ENCODE measurements at regions not wholly inside any gene's neighbourhood (a gene's known extent, or its start where the extent isn't known, plus 50 kb on each side); places are given as distances from the start of the nearest gene placed in this dataset.

- Histone ChIP-seq H3K27me3 (replicated peaks; ENCODE audit: control insufficient read depth, insufficient read depth, low read length) (no peaks in the 10 kb centered on the region), H3K4me3 (ENCODE audit: low read length) (no peak overlapping the region), H3K9ac (ENCODE audit: low read length) (no peak overlapping the region), H3K4me1 (ENCODE audit: control insufficient read depth, insufficient read depth, low read length) (no peaks in the 10 kb centered on the region), H3K9me3 (ENCODE audit: control insufficient read depth, low read length) (no peaks in the 10 kb centered on the region), H3K36me3 (ENCODE audit: control insufficient read depth, insufficient read depth, low read length, severe bottlenecking) (no peaks in the 10 kb centered on the region)
- no peak for DNase-seq (ENCODE audit: low read depth)
Observed at GRCh38 chr5:24068524-24068923, 561.1 kb downstream of the PRDM9 start.

DNA sequence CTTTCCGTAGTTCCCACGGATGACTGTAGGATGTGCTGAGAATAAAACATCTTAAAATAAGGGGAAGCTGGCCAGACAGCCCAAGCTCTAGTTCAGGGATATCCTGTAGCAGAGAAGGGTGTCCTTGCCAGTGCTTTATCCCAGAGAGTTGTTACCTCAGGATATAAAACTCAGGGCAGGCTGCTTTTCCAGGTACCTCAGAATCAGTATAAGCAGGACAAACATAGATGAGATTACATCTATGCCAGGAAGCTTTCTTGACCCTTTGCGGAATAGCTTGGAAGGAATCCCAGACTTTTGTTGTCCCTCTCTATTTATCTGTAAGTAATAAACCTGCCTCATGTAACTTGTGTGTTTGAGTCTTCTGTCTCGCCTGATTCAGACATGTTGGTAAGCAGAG lies 565.7 kb downstream of the PRDM9 start:
- Histone ChIP-seq H3K9ac (ENCODE audit: low read length) (no peak overlapping the region), H3K4me3 (ENCODE audit: low read length) (no peak overlapping the region), H3K27me3 (replicated peaks; ENCODE audit: control insufficient read depth, insufficient read depth, low read length) (no peaks in the 10 kb centered on the region), H3K36me3 (ENCODE audit: control insufficient read depth, insufficient read depth, low read length, severe bottlenecking) (no peaks in the 10 kb centered on the region), H3K9me3 (ENCODE audit: control insufficient read depth, low read length) (no peaks in the 10 kb centered on the region), H3K4me1 (ENCODE audit: control insufficient read depth, insufficient read depth, low read length) (no peaks in the 10 kb centered on the region)
- no peak for DNase-seq (ENCODE audit: low read depth)

GRCh38 chr5:24080046-24080445 lies 564.7 kb downstream of the CDH10 start:
- H3K4me1 ChIP-seq (ENCODE audit: control insufficient read depth, insufficient read depth, low read length), result no peaks in the 10 kb centered on the region
- no peak overlapping the region for H3K4me3 ChIP-seq (ENCODE audit: low read length)
- H3K9ac ChIP-seq (ENCODE audit: low read length), result no peak overlapping the region
- H3K27me3 ChIP-seq (replicated peaks; ENCODE audit: control insufficient read depth, insufficient read depth, low read length), result no peaks in the 10 kb centered on the region
- H3K9me3 ChIP-seq (ENCODE audit: control insufficient read depth, low read length), result no peaks in the 10 kb centered on the region
- no peaks in the 10 kb centered on the region for H3K36me3 ChIP-seq (ENCODE audit: control insufficient read depth, insufficient read depth, low read length, severe bottlenecking)
- DNase-seq (ENCODE audit: low read depth), result no peak

- no peak overlapping the region for H3K4me3 ChIP-seq (ENCODE audit: low read length)
- DNase-seq (ENCODE audit: low read depth), result no peak
- H3K4me1 ChIP-seq (ENCODE audit: control insufficient read depth, insufficient read depth, low read length), result no peaks in the 10 kb centered on the region
- H3K9ac ChIP-seq (ENCODE audit: low read length), result no peak overlapping the region
- no peaks in the 10 kb centered on the region for H3K36me3 ChIP-seq (ENCODE audit: control insufficient read depth, insufficient read depth, low read length, severe bottlenecking)
- no peaks in the 10 kb centered on the region for H3K27me3 ChIP-seq (replicated peaks; ENCODE audit: control insufficient read depth, insufficient read depth, low read length)
- no peaks in the 10 kb centered on the region for H3K9me3 ChIP-seq (ENCODE audit: control insufficient read depth, low read length)
Observed at GRCh38 chr5:24094081-24094679, 550.6 kb downstream of the CDH10 start.

DNA sequence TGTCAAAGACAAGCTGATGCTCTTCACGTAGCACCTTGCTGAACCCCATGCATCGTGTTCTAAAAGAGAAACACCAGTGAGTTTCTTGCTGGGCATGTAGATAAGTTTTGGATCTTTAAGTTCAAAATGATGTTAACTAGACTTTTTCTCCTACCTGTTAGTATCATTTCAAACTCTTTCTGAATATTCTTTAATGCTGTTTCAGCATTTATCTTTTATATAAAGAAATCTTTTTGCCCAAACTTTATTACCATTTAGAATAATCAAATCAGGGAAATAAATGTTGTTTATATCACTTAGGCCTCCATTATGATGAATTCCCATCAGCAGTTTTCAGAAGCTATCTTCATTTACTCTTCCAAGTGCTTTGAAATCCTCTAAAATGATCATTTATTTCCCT lies 542.8 kb downstream of the CDH10 start:
- H3K27me3 ChIP-seq (replicated peaks; ENCODE audit: control insufficient read depth, insufficient read depth, low read length), result no peaks in the 10 kb centered on the region
- H3K4me3 ChIP-seq (ENCODE audit: low read length), result no peak overlapping the region
- H3K9ac ChIP-seq (ENCODE audit: low read length), result no peak overlapping the region

GRCh38 chr5:24103451-24104023 lies 541.2 kb downstream of the CDH10 start:
- Histone ChIP-seq H3K27me3 (replicated peaks; ENCODE audit: control insufficient read depth, insufficient read depth, low read length) (no peaks in the 10 kb centered on the region), H3K9ac (ENCODE audit: low read length) (no peak overlapping the region)

More for the DNA sequence above, 542.8 kb downstream of the CDH10 start:
- Histone ChIP-seq H3K9me3 (ENCODE audit: control insufficient read depth, low read length) (no peaks in the 10 kb centered on the region), H3K36me3 (ENCODE audit: control insufficient read depth, insufficient read depth, low read length, severe bottlenecking) (no peaks in the 10 kb centered on the region), H3K4me1 (ENCODE audit: control insufficient read depth, insufficient read depth, low read length) (no peaks in the 10 kb centered on the region)
- no peak for DNase-seq (ENCODE audit: low read depth)

GRCh38 chr5:24110004-24110615 lies 534.7 kb downstream of the CDH10 start:
- no peaks in the 10 kb centered on the region for H3K27me3 ChIP-seq (replicated peaks; ENCODE audit: control insufficient read depth, insufficient read depth, low read length)
- H3K9me3 ChIP-seq (ENCODE audit: control insufficient read depth, low read length), result no peaks in the 10 kb centered on the region
- H3K36me3 ChIP-seq (ENCODE audit: control insufficient read depth, insufficient read depth, low read length, severe bottlenecking), result no peaks in the 10 kb centered on the region
- peak; percentile 24 for DNase-seq (ENCODE audit: low read depth)
- no peak overlapping the region for H3K9ac ChIP-seq (ENCODE audit: low read length)
- H3K4me3 ChIP-seq (ENCODE audit: low read length), result no peak overlapping the region
- H3K4me1 ChIP-seq (ENCODE audit: control insufficient read depth, insufficient read depth, low read length), result no peaks in the 10 kb centered on the region

More at GRCh38 chr5:24103451-24104023, 541.2 kb downstream of the CDH10 start:
- Histone ChIP-seq H3K36me3 (ENCODE audit: control insufficient read depth, insufficient read depth, low read length, severe bottlenecking) (no peaks in the 10 kb centered on the region), H3K4me1 (ENCODE audit: control insufficient read depth, insufficient read depth, low read length) (no peaks in the 10 kb centered on the region), H3K4me3 (ENCODE audit: low read length) (no peak overlapping the region), H3K9me3 (ENCODE audit: control insufficient read depth, low read length) (no peaks in the 10 kb centered on the region)
- no peak for DNase-seq (ENCODE audit: low read depth)

DNA sequence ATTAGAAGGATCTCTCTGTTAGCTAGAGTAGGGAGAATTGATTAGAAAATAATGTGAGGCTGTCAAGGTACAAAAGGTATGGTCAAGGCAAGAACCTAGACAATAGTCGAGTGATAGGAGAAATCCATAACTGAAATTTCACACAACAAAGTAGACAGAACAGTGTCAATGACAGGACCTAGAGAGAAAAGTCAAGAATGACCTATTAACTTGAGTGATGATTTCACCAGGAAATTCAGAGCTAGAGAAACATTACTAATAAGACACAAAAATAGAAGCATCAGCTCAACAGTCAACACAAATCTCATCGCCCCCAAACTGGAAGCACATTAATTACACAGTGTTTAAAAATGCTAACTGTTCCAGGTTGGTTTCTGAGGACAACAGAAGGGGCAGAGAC lies 532.4 kb downstream of the CDH10 start:
- Histone ChIP-seq H3K9me3 (ENCODE audit: control insufficient read depth, low read length) (no peaks in the 10 kb centered on the region), H3K4me1 (ENCODE audit: control insufficient read depth, insufficient read depth, low read length) (no peaks in the 10 kb centered on the region), H3K9ac (ENCODE audit: low read length) (no peak overlapping the region), H3K36me3 (ENCODE audit: control insufficient read depth, insufficient read depth, low read length, severe bottlenecking) (no peaks in the 10 kb centered on the region), H3K4me3 (ENCODE audit: low read length) (no peak overlapping the region), H3K27me3 (replicated peaks; ENCODE audit: control insufficient read depth, insufficient read depth, low read length) (no peaks in the 10 kb centered on the region)
- DNase-seq (ENCODE audit: low read depth), result no peak

DNA sequence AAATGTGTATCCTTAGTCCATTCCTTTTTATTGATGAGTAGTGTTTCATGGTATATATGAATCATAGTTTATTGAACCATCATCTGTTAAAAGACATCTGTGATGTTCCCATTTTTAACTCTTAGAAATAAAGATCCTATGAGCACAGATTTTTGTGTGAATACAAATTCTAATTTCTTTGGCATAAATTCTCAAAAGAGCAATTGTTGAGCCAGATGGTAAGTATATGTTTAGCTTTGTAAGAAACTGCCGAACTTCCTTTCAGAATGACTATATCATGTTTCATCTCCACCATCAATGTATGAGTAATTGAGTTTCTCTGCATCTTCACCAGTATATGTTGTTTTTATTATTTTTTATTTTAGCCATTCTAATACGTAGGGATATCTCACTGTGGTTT lies 526.4 kb downstream of the CDH10 start:
- no peak overlapping the region for H3K4me3 ChIP-seq (ENCODE audit: low read length)
- no peaks in the 10 kb centered on the region for H3K9me3 ChIP-seq (ENCODE audit: control insufficient read depth, low read length)
- H3K9ac ChIP-seq (ENCODE audit: low read length), result no peak overlapping the region
- H3K4me1 ChIP-seq (ENCODE audit: control insufficient read depth, insufficient read depth, low read length), result no peaks in the 10 kb centered on the region
- no peaks in the 10 kb centered on the region for H3K36me3 ChIP-seq (ENCODE audit: control insufficient read depth, insufficient read depth, low read length, severe bottlenecking)
- DNase-seq (ENCODE audit: low read depth), result no peak
- H3K27me3 ChIP-seq (replicated peaks; ENCODE audit: control insufficient read depth, insufficient read depth, low read length), result no peaks in the 10 kb centered on the region

DNA sequence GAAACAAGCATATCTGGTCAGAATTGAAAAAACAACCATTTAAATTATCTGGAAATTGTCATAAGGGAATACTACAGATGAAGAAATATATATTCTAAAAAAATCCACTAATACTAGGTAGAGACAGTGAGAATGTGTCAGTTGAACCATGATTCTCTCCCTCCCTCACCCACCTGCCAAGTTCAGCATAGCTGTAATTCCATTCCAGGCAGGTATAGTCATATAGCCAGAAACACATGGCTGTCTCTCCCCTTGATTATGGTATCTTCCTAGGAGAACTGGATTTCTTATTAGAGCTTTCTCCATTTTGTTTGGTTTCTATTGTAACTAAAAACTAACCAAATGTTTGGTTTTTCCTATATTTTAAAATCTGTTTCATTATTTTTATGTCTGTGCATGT lies 509.2 kb downstream of the CDH10 start:
- no peaks in the 10 kb centered on the region for H3K4me1 ChIP-seq (ENCODE audit: control insufficient read depth, insufficient read depth, low read length)
- DNase-seq (ENCODE audit: low read depth), result no peak
- no peaks in the 10 kb centered on the region for H3K36me3 ChIP-seq (ENCODE audit: control insufficient read depth, insufficient read depth, low read length, severe bottlenecking)
- H3K4me3 ChIP-seq (ENCODE audit: low read length), result no peak overlapping the region
- H3K9me3 ChIP-seq (ENCODE audit: control insufficient read depth, low read length), result no peaks in the 10 kb centered on the region
- no peak overlapping the region for H3K9ac ChIP-seq (ENCODE audit: low read length)
- no peaks in the 10 kb centered on the region for H3K27me3 ChIP-seq (replicated peaks; ENCODE audit: control insufficient read depth, insufficient read depth, low read length)

DNA sequence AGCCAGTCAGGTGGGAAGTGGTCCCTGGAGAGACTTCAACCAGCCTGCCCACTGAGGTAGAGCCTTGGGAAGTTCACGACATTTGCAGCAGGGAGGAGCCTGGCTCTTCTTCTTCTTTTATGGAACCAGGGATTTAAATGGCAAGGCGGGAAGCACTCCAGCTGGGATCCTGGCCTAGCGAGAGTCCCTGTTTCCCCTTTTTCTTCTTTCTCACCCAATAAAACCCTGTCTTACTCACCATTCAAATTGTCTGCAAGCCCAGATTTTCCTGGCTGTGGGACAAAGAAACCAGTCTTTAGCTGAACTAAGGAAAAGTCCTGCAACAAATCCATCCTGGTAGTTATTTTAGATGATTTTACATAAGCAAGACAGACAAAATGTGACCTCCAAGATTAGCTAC lies 503.7 kb downstream of the CDH10 start:
- no peak for DNase-seq (ENCODE audit: low read depth)
- no peaks in the 10 kb centered on the region for H3K4me1 ChIP-seq (ENCODE audit: control insufficient read depth, insufficient read depth, low read length)
- no peak overlapping the region for H3K9ac ChIP-seq (ENCODE audit: low read length)
- no peaks in the 10 kb centered on the region for H3K27me3 ChIP-seq (replicated peaks; ENCODE audit: control insufficient read depth, insufficient read depth, low read length)
- H3K4me3 ChIP-seq (ENCODE audit: low read length), result no peak overlapping the region
- no peaks in the 10 kb centered on the region for H3K9me3 ChIP-seq (ENCODE audit: control insufficient read depth, low read length)
- no peaks in the 10 kb centered on the region for H3K36me3 ChIP-seq (ENCODE audit: control insufficient read depth, insufficient read depth, low read length, severe bottlenecking)

All from adipocyte (in vitro differentiated cells).